Jurkat, Clone E6-1 (cell line): ENCODE measurements at regions not wholly inside any gene's neighbourhood (a gene's known extent, or its start where the extent isn't known, plus 50 kb on each side); places are given as distances from the start of the nearest gene placed in this dataset.

Source experiments
- DNase-seq: peaks from one replicate; pipeline ENCODE4 v3.0.0-alpha.2; 2011; ENCODE audit warnings: low read depth, low spot score
- H3K4me3 ChIP-seq: 2 replicates; pipeline ENCODE4 v1.5.1; 2011; ENCODE audit warnings: mild to moderate bottlenecking, low read length, control low read depth, moderate library complexity

- DNase-seq, result no peak
- no peak overlapping the region for H3K4me3 ChIP-seq
These were observed 106.5 kb upstream of the RFC3 start for GRCh38 chr13:33711436-33711835.

- no peak for DNase-seq
- no peak overlapping the region for H3K4me3 ChIP-seq
These were observed 100.2 kb upstream of the RFC3 start for GRCh38 chr13:33717775-33718174.

GRCh38 chr13:33721724-33722123 is 96.2 kb upstream of the RFC3 start:
- DNase-seq, result no peak

GRCh38 chr13:33722216-33722915 is 95.6 kb upstream of the RFC3 start:
- DNase-seq, result no peak

More at GRCh38 chr13:33721724-33722123, 96.2 kb upstream of the RFC3 start:
- no peak overlapping the region for H3K4me3 ChIP-seq

GRCh38 chr13:33723365-33723764 is 94.6 kb upstream of the RFC3 start:
- DNase-seq, result no peak
- no peak overlapping the region for H3K4me3 ChIP-seq

More at GRCh38 chr13:33722216-33722915, 95.6 kb upstream of the RFC3 start:
- H3K4me3 ChIP-seq, result no peak overlapping the region

GRCh38 chr13:33723772-33724435 is 94.0 kb upstream of the RFC3 start:
- H3K4me3 ChIP-seq, result no peak overlapping the region
- peak; percentile 55 for DNase-seq

GRCh38 chr13:33725340-33725739 is 92.6 kb upstream of the RFC3 start:
- no peak for DNase-seq
- H3K4me3 ChIP-seq, result no peak overlapping the region

- DNase-seq, result no peak
- no peak overlapping the region for H3K4me3 ChIP-seq
These were observed 90.5 kb upstream of the RFC3 start for GRCh38 chr13:33727297-33728083.

GRCh38 chr13:33728271-33729037 is 89.5 kb upstream of the RFC3 start:
- no peak for DNase-seq

GRCh38 chr13:33730147-33730546 is 87.8 kb upstream of the RFC3 start:
- no peak for DNase-seq
- H3K4me3 ChIP-seq, result no peak overlapping the region

More at GRCh38 chr13:33728271-33729037, 89.5 kb upstream of the RFC3 start:
- no peak overlapping the region for H3K4me3 ChIP-seq

- no peak for DNase-seq
- no peak overlapping the region for H3K4me3 ChIP-seq
These were observed 87.3 kb upstream of the RFC3 start for GRCh38 chr13:33730619-33731018.

- H3K4me3 ChIP-seq, result no peak overlapping the region
- no peak for DNase-seq
These were observed 82.7 kb upstream of the RFC3 start for GRCh38 chr13:33735276-33735675.

GRCh38 chr13:33739254-33739653 is 78.7 kb upstream of the RFC3 start:
- no peak overlapping the region for H3K4me3 ChIP-seq
- DNase-seq, result no peak

GRCh38 chr13:33740134-33740538 is 77.8 kb upstream of the RFC3 start:
- H3K4me3 ChIP-seq, result no peak overlapping the region
- no peak for DNase-seq

GRCh38 chr13:33742321-33742720 is 75.6 kb upstream of the RFC3 start:
- H3K4me3 ChIP-seq, result no peak overlapping the region
- DNase-seq, result no peak

- DNase-seq, result peak; percentile 66
- no peak overlapping the region for H3K4me3 ChIP-seq
These were observed 74.2 kb upstream of the RFC3 start for GRCh38 chr13:33743438-33744368.

GRCh38 chr13:33744589-33745369 is 73.2 kb upstream of the RFC3 start:
- no peak for DNase-seq
- H3K4me3 ChIP-seq, result no peak overlapping the region
